CD14-positive monocyte (primary cell): ENCODE measurements at regions not wholly inside any gene's neighbourhood (a gene's known extent, or its start where the extent isn't known, plus 50 kb on each side); places are given as distances from the start of the nearest gene placed in this dataset.

ENCODE experiments used
- DNase-seq, 3 donors: peaks; one replicate each; pipeline ENCODE4 v3.0.0-alpha.2; 2011 to 2022
- H2AFZ ChIP-seq: 2 replicates; pipeline ENCODE4 v1.6.0; 2012; ENCODE audit warnings: mild to moderate bottlenecking, low read depth, low read length, inconsistent platforms; ENCODE audit not compliant: insufficient read depth, poor library complexity, severe bottlenecking
- H3K27ac ChIP-seq, 2 donors: 1 replicate in 1 of 2; 2 replicates in 1 of 2; pipeline ENCODE4 v1.5.1; 2012 to 2013; ENCODE audit warnings: low read length in 2 of 2, control low read depth in 1 of 2, inconsistent platforms in 1 of 2, low read depth in 1 of 2, mild to moderate bottlenecking in 1 of 2
- H3K27me3 ChIP-seq, 2 donors: one replicate each; pipeline versions ENCODE4 v1.6.0 to v1.6.1; 2011 to 2013; ENCODE audit warnings: low read length in 2 of 2; ENCODE audit not compliant: control insufficient read depth in 2 of 2, insufficient read depth in 2 of 2
- H3K36me3 ChIP-seq, 2 donors: replicated peaks in 1 of 2; 1 replicate in 1 of 2; 2 replicates in 1 of 2; pipeline versions ENCODE4 v1.5.1 to v1.6.1; 2012 to 2013; ENCODE audit warnings: low read length in 2 of 2, control low read depth in 1 of 2, inconsistent platforms in 1 of 2, mild to moderate bottlenecking in 1 of 2; ENCODE audit not compliant: insufficient read depth in 2 of 2, control insufficient read depth in 1 of 2
- H3K4me1 ChIP-seq, 2 donors: 1 replicate in 1 of 2; 2 replicates in 1 of 2; pipeline versions ENCODE4 v1.5.1 to v1.6.1; 2012 to 2013; ENCODE audit warnings: low read length in 2 of 2, control low read depth in 1 of 2, inconsistent platforms in 1 of 2, mild to moderate bottlenecking in 1 of 2, moderate library complexity in 1 of 2; ENCODE audit not compliant: insufficient read depth in 2 of 2, control insufficient read depth in 1 of 2
- H3K4me2 ChIP-seq: replicated peaks from 2 replicates; pipeline ENCODE3; 2012; ENCODE audit warnings: low read length, moderate library complexity, mild to moderate bottlenecking; ENCODE audit not compliant: poor library complexity, severe bottlenecking; ENCODE audit errors: extremely low read depth
- H3K4me3 ChIP-seq, 3 experiments: fragments of 200-600 bp in 1 of 3; sonication (generic) in 1 of 3; replicated peaks in 1 of 3; 1 replicate in 2 of 3; 2 replicates in 1 of 3; pipeline ENCODE4 v1.5.1; 2011 to 2013; ENCODE audit warnings: low read length in 3 of 3, mild to moderate bottlenecking in 3 of 3, control low read depth in 2 of 3, low read depth in 2 of 3, inconsistent platforms in 1 of 3, moderate library complexity in 1 of 3
- H3K79me2 ChIP-seq: 2 replicates; pipeline ENCODE4 v1.6.0; 2012; ENCODE audit warnings: mild to moderate bottlenecking, control low read depth, inconsistent platforms, low read length, moderate library complexity; ENCODE audit not compliant: insufficient read depth
- H3K9ac ChIP-seq: 2 replicates; pipeline ENCODE4 v1.6.0; 2017; ENCODE audit warnings: low read length, mild to moderate bottlenecking; ENCODE audit not compliant: insufficient read depth, poor library complexity, severe bottlenecking
- H3K9me3 ChIP-seq, 2 donors: replicated peaks in 1 of 2; 1 replicate in 1 of 2; 2 replicates in 1 of 2; pipeline versions ENCODE4 v1.5.1 to v1.6.1; 2012 to 2013; ENCODE audit warnings: low read length in 2 of 2, control low read depth in 1 of 2; ENCODE audit not compliant: control insufficient read depth in 1 of 2, insufficient read depth in 1 of 2
- H4K20me1 ChIP-seq: 2 replicates; pipeline ENCODE4 v1.6.0; 2012; ENCODE audit warnings: mild to moderate bottlenecking, low read length, control low read depth, moderate library complexity; ENCODE audit not compliant: insufficient read depth
- H3K27ac Mint-ChIP-seq, 7 donors: one replicate each; pipeline ENCODE4 v1.8.0; 2020; ENCODE audit warnings: mild to moderate bottlenecking in 7 of 7, mixed read lengths in 7 of 7, moderate library complexity in 6 of 7, inconsistent platforms in 2 of 7
- H3K27me3 Mint-ChIP-seq, 3 donors: one replicate each; pipeline ENCODE4 v1.8.0; 2021 to 2022; ENCODE audit warnings: low read depth in 3 of 3, mild to moderate bottlenecking in 3 of 3, mixed read lengths in 3 of 3, moderate library complexity in 3 of 3, inconsistent platforms in 1 of 3
- H3K36me3 Mint-ChIP-seq, 2 donors: one replicate each; pipeline ENCODE4 v1.8.0; 2020; ENCODE audit warnings: mixed read lengths in 2 of 2, inconsistent platforms in 1 of 2, mild to moderate bottlenecking in 1 of 2
- H3K4me1 Mint-ChIP-seq: one replicate; pipeline ENCODE4 v1.8.0; 2020; ENCODE audit warnings: mild to moderate bottlenecking, mixed read lengths
- H3K4me3 Mint-ChIP-seq, 2 donors: one replicate each; pipeline ENCODE4 v1.8.0; 2020; ENCODE audit warnings: mild to moderate bottlenecking in 2 of 2, mixed read lengths in 2 of 2, moderate library complexity in 1 of 2
- H3K9me3 Mint-ChIP-seq, 7 donors: one replicate each; pipeline ENCODE4 v1.8.0; 2020 to 2022; ENCODE audit warnings: mixed read lengths in 7 of 7, mild to moderate bottlenecking in 6 of 7, moderate library complexity in 6 of 7, inconsistent platforms in 2 of 7
- WGBS: methylation state at CpG from one replicate; pipeline ENCODE4 v1.1.5; 2013; ENCODE audit warnings: missing lambda C conversion rate; ENCODE audit not compliant: insufficient coverage; 5-methylcytosine and 5-hydroxymethylcytosine counted together
- intact Hi-C, 2 donors: fragments of 100-400 bp; cut with micrococcal nuclease; formaldehyde crosslinking; loops; one replicate each; pipeline versions ENCODE4 v1.15.0 to v1.15.1; 2023
- TF ChIP-seq, protein P1 (sequence below): fragments of 200-600 bp; IDR thresholded peaks from one replicate; pipeline ENCODE4 v1.8.0; 2022; ENCODE audit warnings: antibody characterized with exemption, mild to moderate bottlenecking

GRCh38 chr1:165052936-165053335, 303.6 kb downstream of the LMX1A start:
- Histone ChIP-seq H3K4me3 (no peak overlapping the region), H3K4me1 (no peaks in the 10 kb centered on the region), H2AFZ (no peak overlapping the region), H3K79me2 (no peaks in the 10 kb centered on the region), H3K9ac (no peak overlapping the region), H3K27me3 (no peaks in the 10 kb centered on the region), H4K20me1 (no peaks in the 10 kb centered on the region), H3K36me3 (no peaks in the 10 kb centered on the region), H3K27ac (no peak overlapping the region), H3K9me3 (no peaks in the 10 kb centered on the region), H3K4me2 (no peak overlapping the region)
- Mint-ChIP-seq H3K36me3 (no peaks in the 10 kb centered on the region), H3K4me1 (no peaks in the 10 kb centered on the region), H3K27me3 (peaks cover 4 to 7% (median 5%) of the 10 kb centered on the region in 3 donors), H3K27ac (no peak overlapping the region), H3K4me3 (no peak overlapping the region), H3K9me3 (peaks cover 0 to 4% (median 0%) of the 10 kb centered on the region in 7 donors)
- TF ChIP-seq, protein P1, sequence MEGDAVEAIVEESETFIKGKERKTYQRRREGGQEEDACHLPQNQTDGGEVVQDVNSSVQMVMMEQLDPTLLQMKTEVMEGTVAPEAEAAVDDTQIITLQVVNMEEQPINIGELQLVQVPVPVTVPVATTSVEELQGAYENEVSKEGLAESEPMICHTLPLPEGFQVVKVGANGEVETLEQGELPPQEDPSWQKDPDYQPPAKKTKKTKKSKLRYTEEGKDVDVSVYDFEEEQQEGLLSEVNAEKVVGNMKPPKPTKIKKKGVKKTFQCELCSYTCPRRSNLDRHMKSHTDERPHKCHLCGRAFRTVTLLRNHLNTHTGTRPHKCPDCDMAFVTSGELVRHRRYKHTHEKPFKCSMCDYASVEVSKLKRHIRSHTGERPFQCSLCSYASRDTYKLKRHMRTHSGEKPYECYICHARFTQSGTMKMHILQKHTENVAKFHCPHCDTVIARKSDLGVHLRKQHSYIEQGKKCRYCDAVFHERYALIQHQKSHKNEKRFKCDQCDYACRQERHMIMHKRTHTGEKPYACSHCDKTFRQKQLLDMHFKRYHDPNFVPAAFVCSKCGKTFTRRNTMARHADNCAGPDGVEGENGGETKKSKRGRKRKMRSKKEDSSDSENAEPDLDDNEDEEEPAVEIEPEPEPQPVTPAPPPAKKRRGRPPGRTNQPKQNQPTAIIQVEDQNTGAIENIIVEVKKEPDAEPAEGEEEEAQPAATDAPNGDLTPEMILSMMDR = no peak
- 80% methylated on average over 1 of the region's 4 CpGs for WGBS
- DNase-seq = no peak
- intact Hi-C loops = no loop called here

DNA sequence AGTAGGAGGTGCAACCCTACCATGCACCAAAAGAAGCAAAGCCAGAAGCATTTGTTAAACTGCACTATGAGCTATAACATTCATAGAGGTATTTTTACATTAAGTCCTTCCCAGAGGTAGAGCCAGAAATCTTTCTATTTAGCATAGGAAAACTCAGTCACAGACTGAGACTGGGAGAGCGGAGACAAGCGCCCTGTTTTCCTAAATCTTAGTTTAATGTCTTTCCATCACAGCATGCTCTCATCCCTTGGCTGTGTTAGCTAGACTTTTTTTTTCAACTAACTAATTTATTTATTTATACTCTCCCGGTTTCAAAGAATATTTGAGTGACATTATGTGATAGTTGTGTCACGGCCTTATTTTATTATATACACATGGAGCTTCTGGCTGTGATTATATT, 304.1 kb downstream of the LMX1A start:
- Mint-ChIP-seq H3K36me3 (no peaks in the 10 kb centered on the region), H3K4me3 (no peak overlapping the region), H3K4me1 (no peaks in the 10 kb centered on the region), H3K27ac (no peak overlapping the region), H3K9me3 (peaks cover 0 to 4% (median 0%) of the 10 kb centered on the region in 7 donors), H3K27me3 (peaks cover 4 to 7% (median 7%) of the 10 kb centered on the region in 3 donors)
- no peaks in the 10 kb centered on the region for H3K79me2 ChIP-seq
- no peak overlapping the region for H3K4me2 ChIP-seq
- H3K27me3 ChIP-seq = no peaks in the 10 kb centered on the region
- H4K20me1 ChIP-seq = no peaks in the 10 kb centered on the region
- no peak overlapping the region for H2AFZ ChIP-seq
- no peaks in the 10 kb centered on the region for H3K9me3 ChIP-seq
- intact Hi-C loops = no loop called here
- H3K4me3 ChIP-seq = no peak overlapping the region
- H3K27ac ChIP-seq = no peak overlapping the region
- H3K36me3 ChIP-seq = no peaks in the 10 kb centered on the region
- H3K9ac ChIP-seq = no peak overlapping the region
- TF ChIP-seq, protein P1 = no peak
- H3K4me1 ChIP-seq = no peaks in the 10 kb centered on the region
- no CpG with 5 or more reads among the region's 4 CpGs for WGBS
- DNase-seq = no peak
